MCF 10A (cell line): ENCODE measurements at regions not wholly inside any gene's neighbourhood (a gene's known extent, or its start where the extent isn't known, plus 50 kb on each side); places are given as distances from the start of the nearest gene placed in this dataset.

ENCODE experiments used
- BruUV-seq: library from RNA; stranded (reverse); fragments of 400-500 nt; replicated peaks from 2 replicates; lab custom pipeline; 2021; lab: Mats Ljungman, UMichigan
- CTCF ChIA-PET: fragments of 300-600 bp; sonication (Branson Sonifier 250); formaldehyde crosslinking; extraction: SDS; loops from one replicate; lab custom pipeline; 2021; ENCODE audit warnings: antibody characterized with exemption, inconsistent platforms; lab: Yijun Ruan, JAX
- POLR2A ChIA-PET: fragments of 300-600, 350-650 bp; sonication (Branson Sonifier 250); formaldehyde crosslinking; extraction: SDS; loops from one replicate; lab custom pipeline; 2020; ENCODE audit warnings: antibody characterized with exemption, inconsistent platforms; lab: Yijun Ruan, JAX
- DNase-seq: peaks from one replicate; pipeline ENCODE4 v3.0.0-alpha.2; 2018; ENCODE audit not compliant: unreplicated experiment
- H3K27ac Mint-ChIP-seq: one replicate; pipeline ENCODE4 v1.8.0; 2022; ENCODE audit warnings: mild to moderate bottlenecking, low read depth, mixed read lengths; ENCODE audit not compliant: unreplicated experiment
- H3K27me3 Mint-ChIP-seq: one replicate; pipeline ENCODE4 v1.8.0; 2022; ENCODE audit warnings: mixed read lengths; ENCODE audit not compliant: insufficient read depth, unreplicated experiment
- H3K36me3 Mint-ChIP-seq: one replicate; pipeline ENCODE4 v1.8.0; 2022; ENCODE audit warnings: mild to moderate bottlenecking, moderate library complexity, mixed read lengths; ENCODE audit not compliant: insufficient read depth, unreplicated experiment
- H3K4me1 Mint-ChIP-seq: one replicate; pipeline ENCODE4 v1.8.0; 2022; ENCODE audit warnings: mixed read lengths; ENCODE audit not compliant: insufficient read depth, unreplicated experiment
- H3K4me3 Mint-ChIP-seq: one replicate; pipeline ENCODE4 v1.8.0; 2022; ENCODE audit warnings: mild to moderate bottlenecking, moderate library complexity, mixed read lengths; ENCODE audit not compliant: unreplicated experiment
- H3K9me3 Mint-ChIP-seq: one replicate; pipeline ENCODE4 v1.8.0; 2022; ENCODE audit warnings: mixed read lengths; ENCODE audit not compliant: unreplicated experiment
- CTCF ChIP-seq: fragments of 200-600 bp; IDR thresholded peaks from one replicate; pipeline ENCODE4 v1.8.0; 2022; ENCODE audit warnings: antibody characterized with exemption, mild to moderate bottlenecking; ENCODE audit not compliant: unreplicated experiment
- intact Hi-C: fragments of 100-400 bp; cut with micrococcal nuclease; formaldehyde crosslinking; loops from 2 replicates; pipeline ENCODE4 v1.14.1; 2022

- ChIA-PET CTCF (interaction anchor here (0.5 to 0.8 kb wide), 4 partner anchors 9 to 948 kb away, joined by 3 read pairs; no protein-coding TSS in a partner anchor), POLR2A (no interaction called here)
- intact Hi-C loops = no loop called here
- Mint-ChIP-seq H3K27me3 (no peaks in the 10 kb centered on the region), H3K36me3 (no peaks in the 10 kb centered on the region), H3K4me3 (no peak overlapping the region), H3K9me3 (no peaks in the 10 kb centered on the region), H3K27ac (no peak overlapping the region), H3K4me1 (no peaks in the 10 kb centered on the region)
- BruUV-seq = no TSS peak
- no peak for TF ChIP-seq CTCF
- no peak for DNase-seq
Measured at GRCh38 chr1:217059401-217059800, 336.2 kb upstream of the ESRRG start.

- no peaks in the 10 kb centered on the region for H3K27me3 Mint-ChIP-seq
- no peak for DNase-seq
- BruUV-seq = no TSS peak
- H3K9me3 Mint-ChIP-seq = no peaks in the 10 kb centered on the region
- no peak for TF ChIP-seq CTCF
- no peaks in the 10 kb centered on the region for H3K36me3 Mint-ChIP-seq
- no peak overlapping the region for H3K4me3 Mint-ChIP-seq
- no peak overlapping the region for H3K27ac Mint-ChIP-seq
- H3K4me1 Mint-ChIP-seq = no peaks in the 10 kb centered on the region
- intact Hi-C loops = no loop called here
- ChIA-PET CTCF (interaction anchor here (0.6 kb wide), 2 partner anchors 13 to 20 kb away, joined by 3 to 4 read pairs; no protein-coding TSS in a partner anchor), POLR2A (no interaction called here)
Measured at GRCh38 chr1:217053676-217054075, 330.4 kb upstream of the ESRRG start.

- Mint-ChIP-seq H3K27ac (no peak overlapping the region), H3K4me3 (no peak overlapping the region), H3K27me3 (no peaks in the 10 kb centered on the region), H3K36me3 (no peaks in the 10 kb centered on the region), H3K4me1 (no peaks in the 10 kb centered on the region), H3K9me3 (no peaks in the 10 kb centered on the region)
- no peak for DNase-seq
- BruUV-seq = no TSS peak
- ChIA-PET CTCF (interaction anchor here (0.6 to 1.1 kb wide), 3 partner anchors 19 to 1030 kb away, joined by 3 read pairs; no protein-coding TSS in a partner anchor), POLR2A (no interaction called here)
- intact Hi-C loops = no loop called here
- no peak for TF ChIP-seq CTCF
Measured at GRCh38 chr1:217052626-217053025, 329.4 kb upstream of the ESRRG start.

GRCh38 chr1:217052196-217052595, 329.0 kb upstream of the ESRRG start:
- CTCF ChIA-PET = interaction anchor here (0.6 to 1.1 kb wide), 3 partner anchors 19 to 1030 kb away, joined by 3 read pairs; no protein-coding TSS in a partner anchor
- no peak overlapping the region for H3K27ac Mint-ChIP-seq
- POLR2A ChIA-PET = no interaction called here
- H3K4me3 Mint-ChIP-seq = no peak overlapping the region
- no peak for DNase-seq
- BruUV-seq = no TSS peak
- no peak for TF ChIP-seq CTCF
- intact Hi-C loops = no loop called here
- no peaks in the 10 kb centered on the region for H3K27me3 Mint-ChIP-seq
- no peaks in the 10 kb centered on the region for H3K4me1 Mint-ChIP-seq
- no peaks in the 10 kb centered on the region for H3K36me3 Mint-ChIP-seq
- H3K9me3 Mint-ChIP-seq = no peaks in the 10 kb centered on the region
